NCI-H345 treated with DMSO at 0.1 percent for 48 hours (cell line): ENCODE measurements at regions not wholly inside any gene's neighbourhood (a gene's known extent, or its start where the extent isn't known, plus 50 kb on each side); places are given as distances from the start of the nearest gene placed in this dataset.
"Not testable (repeated sequence)": the region's sequence is repeated elsewhere in the genome, so short reads cannot be mapped to it uniquely, and the experiment has no call there.

Source experiments
- DNase-seq: peaks from one replicate; lab custom pipeline; 2025; ENCODE audit not compliant: unreplicated experiment; lab: John Stamatoyannopoulos, UW

- DNase-seq, result peak; percentile 77
Observed at GRCh38 chr6:82783587-82784236, 281.9 kb downstream of the UBE3D start.

GRCh38 chr6:82785206-82785605 is 280.4 kb downstream of the UBE3D start:
- no peak for DNase-seq

GRCh38 chr6:82786248-82786647 is 279.4 kb downstream of the UBE3D start:
- DNase-seq, result no peak

- no peak for DNase-seq
Observed at GRCh38 chr6:82795940-82796339, 269.7 kb downstream of the UBE3D start.

- no peak for DNase-seq
Observed at GRCh38 chr6:82801083-82801482, 264.6 kb downstream of the UBE3D start.

- DNase-seq, result not testable (repeated sequence)
Observed at GRCh38 chr6:82816243-82816642, 249.4 kb downstream of the UBE3D start.

- DNase-seq, result no peak
Observed at GRCh38 chr6:82818727-82819126, 246.9 kb downstream of the UBE3D start.

- no peak for DNase-seq
Observed at GRCh38 chr6:82823361-82823760, 242.3 kb downstream of the UBE3D start.

GRCh38 chr6:82832811-82833210 is 232.8 kb downstream of the UBE3D start:
- no peak for DNase-seq

GRCh38 chr6:82833481-82833880 is 232.2 kb downstream of the UBE3D start:
- no peak for DNase-seq

GRCh38 chr6:82836022-82836575 is 229.5 kb downstream of the UBE3D start:
- no peak for DNase-seq

GRCh38 chr6:82840571-82840970 is 225.1 kb downstream of the UBE3D start:
- no peak for DNase-seq

GRCh38 chr6:82841309-82841708 is 224.3 kb downstream of the UBE3D start:
- no peak for DNase-seq
